GM23338 (cell line): ENCODE measurements at regions not wholly inside any gene's neighbourhood (a gene's known extent, or its start where the extent isn't known, plus 50 kb on each side); places are given as distances from the start of the nearest gene placed in this dataset.

ENCODE experiments used
- ATAC-seq: fragments of 200-7000 bp; cut with Tn5 transposase; 3 replicates; pipeline ENCODE4 v1.9.1; 2020
- DNase-seq: peaks from one replicate; pipeline ENCODE4 v3.0.0-alpha.2; 2015; ENCODE audit warnings: low spot score
- H2AFZ ChIP-seq: fragments of 200-600 bp; sonication (generic); 2 replicates; pipeline ENCODE4 v1.8.0; 2016; ENCODE audit warnings: antibody characterized with exemption, mild to moderate bottlenecking, moderate library complexity
- H3F3A ChIP-seq: fragments of 200-600 bp; sonication (generic); replicated peaks from 2 replicates; pipeline ENCODE4 v1.8.0; 2017; ENCODE audit warnings: antibody characterized with exemption, mixed run types, low read depth
- H3K27ac ChIP-seq: fragments of 200-600 bp; sonication (generic); 2 replicates; pipeline ENCODE4 v1.6.1; 2016; ENCODE audit warnings: low read depth
- H3K27me3 ChIP-seq: fragments of 200-600 bp; sonication (generic); 2 replicates; pipeline ENCODE4 v1.8.0; 2016; ENCODE audit warnings: mild to moderate bottlenecking, mixed run types, moderate library complexity; ENCODE audit not compliant: insufficient read depth
- H3K36me3 ChIP-seq: fragments of 200-600 bp; sonication (generic); 2 replicates; pipeline ENCODE4 v1.8.0; 2016; ENCODE audit warnings: mild to moderate bottlenecking; ENCODE audit not compliant: insufficient read depth
- H3K4me1 ChIP-seq: fragments of 200-600 bp; sonication (generic); 2 replicates; pipeline ENCODE4 v1.8.0; 2016; ENCODE audit warnings: mild to moderate bottlenecking, moderate library complexity; ENCODE audit not compliant: insufficient read depth
- H3K4me2 ChIP-seq: fragments of 200-600 bp; sonication (generic); 2 replicates; pipeline ENCODE4 v1.7.1; 2017; ENCODE audit warnings: mixed run types
- H3K4me3 ChIP-seq: fragments of 200-600 bp; sonication (generic); 2 replicates; pipeline ENCODE4 v1.6.1; 2016; ENCODE audit warnings: mixed run types
- H3K79me2 ChIP-seq: fragments of 200-600 bp; sonication (generic); replicated peaks from 2 replicates; pipeline ENCODE4 v1.8.0; 2017; ENCODE audit warnings: mild to moderate bottlenecking; ENCODE audit not compliant: insufficient read depth
- H3K9me2 ChIP-seq: fragments of 200-600 bp; sonication (generic); 2 replicates; pipeline ENCODE4 v1.8.0; 2017; ENCODE audit not compliant: insufficient read depth
- H4K20me1 ChIP-seq: fragments of 200-600 bp; sonication (generic); replicated peaks from 2 replicates; pipeline ENCODE4 v1.8.0; 2017; ENCODE audit warnings: mild to moderate bottlenecking; ENCODE audit not compliant: insufficient read depth
- H3K27ac Mint-ChIP-seq: 2 replicates; pipeline ENCODE4 v1.8.0; 2020; ENCODE audit warnings: inconsistent platforms, mild to moderate bottlenecking, moderate library complexity, mixed read lengths
- H3K27me3 Mint-ChIP-seq: 3 replicates; pipeline ENCODE4 v1.8.0; 2022; ENCODE audit warnings: low read depth, mild to moderate bottlenecking, moderate library complexity, mixed read lengths, inconsistent platforms; ENCODE audit not compliant: insufficient read depth, poor library complexity
- H3K36me3 Mint-ChIP-seq: 3 replicates; pipeline ENCODE4 v1.8.0; 2021; ENCODE audit warnings: low read depth, mild to moderate bottlenecking, inconsistent platforms, moderate library complexity, mixed read lengths
- H3K4me1 Mint-ChIP-seq: 3 replicates; pipeline ENCODE4 v1.8.0; 2020; ENCODE audit warnings: mild to moderate bottlenecking, inconsistent platforms, mixed read lengths
- H3K4me3 Mint-ChIP-seq: 3 replicates; pipeline ENCODE4 v1.8.0; 2021; ENCODE audit warnings: moderate library complexity, mild to moderate bottlenecking, inconsistent platforms, mixed read lengths
- H3K9me3 Mint-ChIP-seq: 3 replicates; pipeline ENCODE4 v1.8.0; 2020; ENCODE audit warnings: moderate library complexity, mild to moderate bottlenecking, inconsistent platforms, mixed read lengths
- CREB1 ChIP-seq: fragments of 250-450 bp; sonication (Bioruptor Pico); IDR thresholded peaks from 2 replicates; pipeline ENCODE4 v1.5.0; 2020; ENCODE audit warnings: low read depth, mild to moderate bottlenecking, moderate library complexity
- EZH2 ChIP-seq: fragments of 200-600 bp; sonication (generic); IDR thresholded peaks from one replicate; pipeline ENCODE4 v1.8.0; 2017; ENCODE audit warnings: antibody characterized with exemption, mild to moderate bottlenecking, low read depth; ENCODE audit not compliant: unreplicated experiment
- POLR2AphosphoS5 ChIP-seq: IDR thresholded peaks from 2 replicates; pipeline ENCODE4 v1.6.1; 2016; ENCODE audit warnings: antibody characterized with exemption, low read depth
- REST ChIP-seq: IDR thresholded peaks from one replicate; pipeline ENCODE4 v1.6.1; 2018; ENCODE audit warnings: antibody characterized with exemption; ENCODE audit not compliant: unreplicated experiment
- STAT1 ChIP-seq: IDR thresholded peaks from one replicate; pipeline ENCODE4 v1.6.1; 2016; ENCODE audit warnings: antibody characterized with exemption; ENCODE audit not compliant: unreplicated experiment
- ZNF114 ChIP-seq: fragments of 250-450 bp; sonication (Bioruptor Pico); IDR thresholded peaks from 2 replicates; pipeline ENCODE4 v1.5.0; 2020; ENCODE audit warnings: mild to moderate bottlenecking, moderate library complexity
- ZNF462 ChIP-seq: fragments of 250-450 bp; sonication (Bioruptor Pico); IDR thresholded peaks from 2 replicates; pipeline ENCODE4 v1.5.0; 2020; ENCODE audit warnings: mild to moderate bottlenecking, moderate library complexity

- TF ChIP-seq ZNF462 (no peak), STAT1 (no peak)
Observed at GRCh38 chr3:113070072-113070640, 79.4 kb downstream of the GTPBP8 start (continued).

- Histone ChIP-seq H3K79me2 (no peaks in the 10 kb centered on the region), H3F3A (no peaks in the 10 kb centered on the region), H3K9me2 (no peaks in the 10 kb centered on the region; the same call in 1 of the 2 replicates), H3K4me1 (no peaks in the 10 kb centered on the region), H3K36me3 (no peaks in the 10 kb centered on the region), H4K20me1 (no peaks in the 10 kb centered on the region), H2AFZ (no peak overlapping the region), H3K4me3 (no peak overlapping the region), H3K4me2 (no peak overlapping the region), H3K27me3 (no peaks in the 10 kb centered on the region), H3K27ac (no peak overlapping the region)
- DNase-seq (no peak), ATAC-seq (no peak)
- peaks cover 5% of the 10 kb centered on the region; the same call in 1 of the 3 replicates for H3K9me3 Mint-ChIP-seq
- no peaks in the 10 kb centered on the region for H3K36me3 Mint-ChIP-seq
- peaks cover 4% of the 10 kb centered on the region for H3K27me3 Mint-ChIP-seq
- H3K4me3 Mint-ChIP-seq: no peak overlapping the region
- no peak overlapping the region for H3K27ac Mint-ChIP-seq
- no peaks in the 10 kb centered on the region for H3K4me1 Mint-ChIP-seq
- no peak for TF ChIP-seq POLR2AphosphoS5
- TF ChIP-seq EZH2: no peak
- TF ChIP-seq STAT1: no peak
- TF ChIP-seq ZNF114 (CRISPR knock-in tag): no peak
- TF ChIP-seq REST: no peak
- TF ChIP-seq CREB1: no peak
Observed at GRCh38 chr3:113070681-113071113, 79.9 kb downstream of the GTPBP8 start.
